ENCODE measurements at regions not wholly inside any gene's neighbourhood (a gene's known extent, or its start where the extent isn't known, plus 50 kb on each side); places are given as distances from the start of the nearest gene placed in this dataset.

- TF ChIP-seq, protein P1, sequence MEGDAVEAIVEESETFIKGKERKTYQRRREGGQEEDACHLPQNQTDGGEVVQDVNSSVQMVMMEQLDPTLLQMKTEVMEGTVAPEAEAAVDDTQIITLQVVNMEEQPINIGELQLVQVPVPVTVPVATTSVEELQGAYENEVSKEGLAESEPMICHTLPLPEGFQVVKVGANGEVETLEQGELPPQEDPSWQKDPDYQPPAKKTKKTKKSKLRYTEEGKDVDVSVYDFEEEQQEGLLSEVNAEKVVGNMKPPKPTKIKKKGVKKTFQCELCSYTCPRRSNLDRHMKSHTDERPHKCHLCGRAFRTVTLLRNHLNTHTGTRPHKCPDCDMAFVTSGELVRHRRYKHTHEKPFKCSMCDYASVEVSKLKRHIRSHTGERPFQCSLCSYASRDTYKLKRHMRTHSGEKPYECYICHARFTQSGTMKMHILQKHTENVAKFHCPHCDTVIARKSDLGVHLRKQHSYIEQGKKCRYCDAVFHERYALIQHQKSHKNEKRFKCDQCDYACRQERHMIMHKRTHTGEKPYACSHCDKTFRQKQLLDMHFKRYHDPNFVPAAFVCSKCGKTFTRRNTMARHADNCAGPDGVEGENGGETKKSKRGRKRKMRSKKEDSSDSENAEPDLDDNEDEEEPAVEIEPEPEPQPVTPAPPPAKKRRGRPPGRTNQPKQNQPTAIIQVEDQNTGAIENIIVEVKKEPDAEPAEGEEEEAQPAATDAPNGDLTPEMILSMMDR (IDR thresholded peaks at IDR 0.05), result no peak
- no peak for TF ChIP-seq EZH2 (IDR thresholded peaks at IDR 0.05; ENCODE audit: borderline replicate concordance, insufficient read depth, low read depth, low read length, poor library complexity, severe bottlenecking)
Measured at GRCh38 chr7:117995850-117996650, 122.8 kb upstream of the CTTNBP2 start.

Data from B cell (primary cell).